NCI-H524 (cell line): ENCODE measurements at regions not wholly inside any gene's neighbourhood (a gene's known extent, or its start where the extent isn't known, plus 50 kb on each side); places are given as distances from the start of the nearest gene placed in this dataset.
"Not testable (repeated sequence)": the region's sequence is repeated elsewhere in the genome, so short reads cannot be mapped to it uniquely, and the experiment has no call there.

Source experiments
- DNase-seq, 2 experiments: peaks; one replicate each; lab custom pipeline; 2025; lab: John Stamatoyannopoulos, UW

- not testable (repeated sequence) for DNase-seq
Observed at GRCh38 chr19:14283813-14284520, 78.0 kb upstream of the ADGRL1 start.

GRCh38 chr19:14279270-14279669 is 73.3 kb upstream of the ADGRL1 start:
- DNase-seq = not testable (repeated sequence)

- DNase-seq = no peak
Observed at GRCh38 chr19:14277608-14278007, 71.6 kb upstream of the ADGRL1 start.

GRCh38 chr19:14275823-14276222 is 69.9 kb upstream of the ADGRL1 start:
- not testable (repeated sequence) for DNase-seq

- no peak for DNase-seq
Observed at GRCh38 chr19:14272623-14273022, 66.7 kb upstream of the ADGRL1 start.

- no peak for DNase-seq
Observed at GRCh38 chr19:14271840-14272239, 65.9 kb upstream of the ADGRL1 start.

GRCh38 chr19:14270557-14270956 is 64.6 kb upstream of the ADGRL1 start:
- DNase-seq = not testable (repeated sequence)

GRCh38 chr19:14267224-14267741 is 61.3 kb upstream of the ADGRL1 start:
- no peak for DNase-seq

- not testable (repeated sequence) for DNase-seq
Observed at GRCh38 chr19:14266208-14266607, 60.2 kb upstream of the ADGRL1 start.

- DNase-seq = peak in 1 of 2 experiments; percentile 49
Observed at GRCh38 chr19:14265290-14266036, 59.5 kb upstream of the ADGRL1 start.

- DNase-seq = not testable (repeated sequence)
Observed at GRCh38 chr19:14255902-14256649, 50.1 kb upstream of the ADGRL1 start.
